Osteocyte (in vitro differentiated cells): ENCODE measurements at regions not wholly inside any gene's neighbourhood (a gene's known extent, or its start where the extent isn't known, plus 50 kb on each side); places are given as distances from the start of the nearest gene placed in this dataset.

ENCODE experiments used
- DNase-seq: peaks from one replicate; pipeline ENCODE4 v3.0.0; 2021; ENCODE audit warnings: mixed read lengths; ENCODE audit not compliant: unreplicated experiment; ENCODE audit errors: extremely low spot score
- H3K27ac Mint-ChIP-seq: one replicate; pipeline ENCODE4 v1.8.0; 2021; ENCODE audit warnings: mild to moderate bottlenecking, mixed read lengths; ENCODE audit not compliant: unreplicated experiment
- H3K27me3 Mint-ChIP-seq: one replicate; pipeline ENCODE4 v1.8.0; 2021; ENCODE audit warnings: mixed read lengths; ENCODE audit not compliant: unreplicated experiment
- H3K36me3 Mint-ChIP-seq: one replicate; pipeline ENCODE4 v1.8.0; 2021; ENCODE audit warnings: mixed read lengths; ENCODE audit not compliant: unreplicated experiment
- H3K4me1 Mint-ChIP-seq: one replicate; pipeline ENCODE4 v1.8.0; 2021; ENCODE audit warnings: mixed read lengths; ENCODE audit not compliant: unreplicated experiment
- H3K4me3 Mint-ChIP-seq: one replicate; pipeline ENCODE4 v1.8.0; 2021; ENCODE audit warnings: mild to moderate bottlenecking, moderate library complexity, mixed read lengths; ENCODE audit not compliant: unreplicated experiment
- H3K9me3 Mint-ChIP-seq: one replicate; pipeline ENCODE4 v1.8.0; 2021; ENCODE audit warnings: mixed read lengths; ENCODE audit not compliant: unreplicated experiment
- CTCF ChIP-seq: fragments of 200-600 bp; sonication (generic); IDR thresholded peaks from 2 replicates; pipeline ENCODE4 v1.5.0; 2021; ENCODE audit warnings: antibody characterized with exemption, mild to moderate bottlenecking, moderate library complexity

- no peak for TF ChIP-seq CTCF
- Mint-ChIP-seq H3K9me3 (no peaks in the 10 kb centered on the region), H3K27ac (no peak overlapping the region), H3K4me3 (no peak overlapping the region), H3K27me3 (peaks cover 2% of the 10 kb centered on the region), H3K36me3 (no peaks in the 10 kb centered on the region), H3K4me1 (no peaks in the 10 kb centered on the region)
- DNase-seq, result no peak
These were observed 102.6 kb upstream of the WDR11 start for GRCh38 chr10:120748519-120748918.

GRCh38 chr10:120749072-120749471, 102.1 kb upstream of the WDR11 start:
- Mint-ChIP-seq H3K9me3 (no peaks in the 10 kb centered on the region), H3K27me3 (peaks cover 2% of the 10 kb centered on the region), H3K27ac (no peak overlapping the region), H3K4me3 (no peak overlapping the region), H3K36me3 (no peaks in the 10 kb centered on the region), H3K4me1 (no peaks in the 10 kb centered on the region)
- no peak for DNase-seq
- TF ChIP-seq CTCF, result no peak

GRCh38 chr10:120749856-120750566, 101.2 kb upstream of the WDR11 start:
- DNase-seq, result no peak
- H3K36me3 Mint-ChIP-seq, result no peaks in the 10 kb centered on the region
- no peak overlapping the region for H3K27ac Mint-ChIP-seq
- peaks cover 2% of the 10 kb centered on the region for H3K27me3 Mint-ChIP-seq
- no peaks in the 10 kb centered on the region for H3K9me3 Mint-ChIP-seq
- TF ChIP-seq CTCF, result no peak
- no peak overlapping the region for H3K4me3 Mint-ChIP-seq
- H3K4me1 Mint-ChIP-seq, result no peaks in the 10 kb centered on the region

GRCh38 chr10:120755771-120756170, 95.4 kb upstream of the WDR11 start:
- TF ChIP-seq CTCF, result no peak
- no peak overlapping the region for H3K4me3 Mint-ChIP-seq
- no peaks in the 10 kb centered on the region for H3K9me3 Mint-ChIP-seq
- no peak overlapping the region for H3K27ac Mint-ChIP-seq
- no peaks in the 10 kb centered on the region for H3K36me3 Mint-ChIP-seq
- peaks cover 4% of the 10 kb centered on the region for H3K27me3 Mint-ChIP-seq
- H3K4me1 Mint-ChIP-seq, result no peaks in the 10 kb centered on the region
- DNase-seq, result no peak

GRCh38 chr10:120760253-120760652, 90.9 kb upstream of the WDR11 start:
- TF ChIP-seq CTCF, result no peak

More at GRCh38 chr10:120760253-120760652, 90.9 kb upstream of the WDR11 start:
- Mint-ChIP-seq H3K27me3 (peaks cover 4% of the 10 kb centered on the region), H3K36me3 (no peaks in the 10 kb centered on the region), H3K4me3 (no peak overlapping the region), H3K4me1 (no peaks in the 10 kb centered on the region), H3K27ac (no peak overlapping the region), H3K9me3 (no peaks in the 10 kb centered on the region)
- no peak for DNase-seq
